ENCODE measurements at regions not wholly inside any gene's neighbourhood (a gene's known extent, or its start where the extent isn't known, plus 50 kb on each side); places are given as distances from the start of the nearest gene placed in this dataset.

GRCh38 chr1:5396593-5396992 lies 595.6 kb downstream of the NPHP4 start:
- no peak for TF ChIP-seq CTCF (IDR thresholded peaks at IDR 0.05)
- no peak for TF ChIP-seq POLR2A (IDR thresholded peaks at IDR 0.05)

Data from body of pancreas (tissue), 4 donors.